Ovary (tissue), 7 donors: ENCODE measurements at regions not wholly inside any gene's neighbourhood (a gene's known extent, or its start where the extent isn't known, plus 50 kb on each side); places are given as distances from the start of the nearest gene placed in this dataset.

Source experiments
- DNase-seq, 5 donors: peaks; one replicate each; pipeline ENCODE4 v3.0.0-alpha.2; 2019 to 2020
- H3K27ac ChIP-seq, 2 donors: fragments of 200-600 bp; one replicate each; pipeline versions ENCODE4 v1.5.1 to v1.8.0; 2019 to 2022
- H3K27me3 ChIP-seq: fragments of 200-600 bp; one replicate; pipeline ENCODE4 v1.8.0; 2022
- H3K36me3 ChIP-seq: fragments of 200-600 bp; sonication (generic); one replicate; pipeline ENCODE4 v1.5.1; 2019
- H3K4me1 ChIP-seq: one replicate; pipeline ENCODE4 v1.8.1; 2013; ENCODE audit warnings: mild to moderate bottlenecking, moderate library complexity; ENCODE audit not compliant: insufficient read depth
- H3K4me3 ChIP-seq: fragments of 200-600 bp; sonication (generic); one replicate; pipeline ENCODE4 v1.5.1; 2017
- H3K9me3 ChIP-seq, 2 donors: fragments of 200-600 bp in 1 of 2; sonication (generic) in 1 of 2; one replicate each; pipeline versions ENCODE4 v1.5.1 to v1.8.1; 2013 to 2019; ENCODE audit warnings: mild to moderate bottlenecking in 1 of 2, moderate library complexity in 1 of 2
- CTCF ChIP-seq, 3 donors: fragments of 450-650 bp in 2 of 3; fragments of 200-600 bp in 1 of 3; IDR thresholded peaks; one replicate each; pipeline versions ENCODE4 v1.5.1 to v1.8.0; 2016 to 2022; ENCODE audit warnings: antibody characterized with exemption in 3 of 3, mild to moderate bottlenecking in 1 of 3
- EP300 ChIP-seq: sonication (generic); formaldehyde crosslinking; IDR thresholded peaks from one replicate; pipeline ENCODE4 v1.6.1; 2017; ENCODE audit warnings: antibody characterized with exemption
- POLR2A ChIP-seq: fragments of 450-650 bp; IDR thresholded peaks from one replicate; pipeline ENCODE4 v1.6.1; 2017; ENCODE audit warnings: antibody characterized with exemption, mild to moderate bottlenecking, moderate library complexity
- WGBS, 3 donors: extraction: QIAGEN DNeasy Blood & Tissue Kit in 1 of 3; methylation state at CpG; one replicate each; pipeline versions ENCODE4 v1.1.5 to v1.1.7; 2013 to 2017; 5-methylcytosine and 5-hydroxymethylcytosine counted together
- intact Hi-C, 4 donors: fragments of 100-400 bp; cut with DNase I; formaldehyde crosslinking; loops; one replicate each; pipeline versions ENCODE4 v1.11.0 to v1.15.1; 2022 to 2023
- donor health status: DM: no; HTN: no; CAD: no; lungs with moderate emphysema.
- donor health status: DM: no; HTN: no; CAD: no.
- donor health status: Bipolar disorder and iron deficiency.
- donor health status: DM: no; HTN: no; CAD: no.
- donor health status: DM: yes; HTN: yes; CAD: no.

GRCh38 chr17:79220201-79220712 lies 145.6 kb downstream of the ENGASE start:
- Histone ChIP-seq H3K27me3 (no peaks in the 10 kb centered on the region), H3K36me3 (no peaks in the 10 kb centered on the region), H3K9me3 (no peaks in the 10 kb centered on the region), H3K4me3 (no peak overlapping the region), H3K4me1 (no peaks in the 10 kb centered on the region), H3K27ac (no peak overlapping the region)
- WGBS, 3 donors = 1 to 3% (median 2%) methylated on average over 23 of the region's 23 CpGs
- intact Hi-C loops = no loop called here
- TF ChIP-seq CTCF (IDR thresholded peaks at IDR 0.05) (no peak), EP300 (no peak), POLR2A (no peak)
- DNase-seq = no peak

- Histone ChIP-seq H3K27me3 (no peaks in the 10 kb centered on the region), H3K4me3 (no peak overlapping the region), H3K9me3 (no peaks in the 10 kb centered on the region), H3K4me1 (no peaks in the 10 kb centered on the region), H3K27ac (no peak overlapping the region), H3K36me3 (no peaks in the 10 kb centered on the region)
- no peak for TF ChIP-seq POLR2A
- TF ChIP-seq EP300 = no peak
- no peak for TF ChIP-seq CTCF (IDR thresholded peaks at IDR 0.05)
- 43 to 55% (median 45%) methylated on average over 18 of the region's 18 CpGs for WGBS, 3 donors
- intact Hi-C loops = no loop called here
- no peak for DNase-seq
Measured at GRCh38 chr17:79219208-79219935, 144.7 kb downstream of the ENGASE start.

- 83 to 97% (median 84%) methylated on average over 10 of the region's 10 CpGs for whole genome bisulfite sequencing, 3 donors
- intact Hi-C loops = no loop called here
- Histone ChIP-seq H3K9me3 (no peaks in the 10 kb centered on the region), H3K4me3 (no peak overlapping the region), H3K27me3 (no peaks in the 10 kb centered on the region), H3K36me3 (no peaks in the 10 kb centered on the region), H3K4me1 (no peaks in the 10 kb centered on the region), H3K27ac (no peak overlapping the region)
- TF ChIP-seq CTCF (IDR thresholded peaks at IDR 0.05) = no peak
- TF ChIP-seq EP300 = no peak
- TF ChIP-seq POLR2A = no peak
- DNase-seq = no peak
Measured at GRCh38 chr17:79218825-79219200, 144.2 kb downstream of the ENGASE start.

- H3K27ac ChIP-seq = no peak overlapping the region
- no peak for TF ChIP-seq EP300
- no peak for TF ChIP-seq CTCF (IDR thresholded peaks at IDR 0.05)
- no peak for TF ChIP-seq POLR2A
- no peak for DNase-seq
- no peaks in the 10 kb centered on the region for H3K9me3 ChIP-seq
- no peaks in the 10 kb centered on the region for H3K27me3 ChIP-seq
- no peaks in the 10 kb centered on the region for H3K36me3 ChIP-seq
- intact Hi-C loops = no loop called here
- 47 to 63% (median 61%) methylated on average over 19 of the region's 19 CpGs for whole genome bisulfite sequencing, 3 donors
- H3K4me3 ChIP-seq = no peak overlapping the region
- H3K4me1 ChIP-seq = no peaks in the 10 kb centered on the region
Measured at GRCh38 chr17:79218175-79218824, 143.7 kb downstream of the ENGASE start.
